ENCODE measurements at regions not wholly inside any gene's neighbourhood (a gene's known extent, or its start where the extent isn't known, plus 50 kb on each side); places are given as distances from the start of the nearest gene placed in this dataset.

GRCh38 chr1:36651176-36651910 lies 168.6 kb upstream of the CSF3R start:
- H3K36me3 Mint-ChIP-seq (ENCODE audit: low read depth) = no peaks in the 10 kb centered on the region
- Histone ChIP-seq H3K27me3 (ENCODE audit: control insufficient read depth in 1 of 2, insufficient read depth in 2 of 2, low read length in 2 of 2) (peaks cover 0 to 3% of the 10 kb centered on the region in 2 experiments), H3K4me1 (ENCODE audit: insufficient read depth, low read length) (no peaks in the 10 kb centered on the region), H3K36me3 (ENCODE audit: insufficient read depth, low read length) (no peaks in the 10 kb centered on the region), H3K9me3 (ENCODE audit: control insufficient read depth in 1 of 2, insufficient read depth in 1 of 2, low read length in 2 of 2) (no peaks in the 10 kb centered on the region), H3K27ac (ENCODE audit: low read depth in 1 of 2, low read length in 2 of 2) (no peak overlapping the region), H3K4me3 (ENCODE audit: low read length) (no peak overlapping the region)
- POLR2A ChIA-PET = no interaction called here
- CTCF ChIA-PET = no interaction called here
- no peak overlapping the region for H3K27ac Mint-ChIP-seq
- no peak for TF ChIP-seq CTCF (IDR thresholded peaks at IDR 0.05)
- intact Hi-C loops (cut with DNase I, micrococcal nuclease) = loop anchor here in 1 of 2 experiments (5.0 kb wide), 1 partner anchor 204 kb away; no protein-coding TSS in a partner anchor
- peaks cover 64% of the 10 kb centered on the region for H3K27me3 Mint-ChIP-seq
- no peak for ATAC-seq (ENCODE audit: poor library complexity)
- no peak for DNase-seq
- no peak overlapping the region for H3K4me3 Mint-ChIP-seq
- H3K4me1 Mint-ChIP-seq (ENCODE audit: low read depth) = no peaks in the 10 kb centered on the region
- H3K9me3 Mint-ChIP-seq = no peaks in the 10 kb centered on the region

- TF ChIP-seq CTCF (IDR thresholded peaks at IDR 0.05) = peak; percentile 84
- Histone ChIP-seq H3K4me3 (ENCODE audit: low read length) (no peak overlapping the region), H3K36me3 (ENCODE audit: insufficient read depth, low read length) (no peaks in the 10 kb centered on the region), H3K27me3 (ENCODE audit: control insufficient read depth in 1 of 2, insufficient read depth in 2 of 2, low read length in 2 of 2) (no peaks in the 10 kb centered on the region), H3K9me3 (ENCODE audit: control insufficient read depth in 1 of 2, insufficient read depth in 1 of 2, low read length in 2 of 2) (no peaks in the 10 kb centered on the region), H3K4me1 (ENCODE audit: insufficient read depth, low read length) (no peaks in the 10 kb centered on the region), H3K27ac (ENCODE audit: low read depth in 1 of 2, low read length in 2 of 2) (no peak overlapping the region)
- Mint-ChIP-seq H3K9me3 (no peaks in the 10 kb centered on the region), H3K4me3 (no peak overlapping the region), H3K4me1 (ENCODE audit: low read depth) (no peaks in the 10 kb centered on the region), H3K27ac (no peak overlapping the region), H3K36me3 (ENCODE audit: low read depth) (no peaks in the 10 kb centered on the region), H3K27me3 (peaks cover 67% of the 10 kb centered on the region)
- peak; percentile 72 for ATAC-seq (ENCODE audit: poor library complexity)
- DNase-seq = peak; percentile 31 to 66 (median 47)
- CTCF ChIA-PET = no interaction called here
- intact Hi-C loops (cut with DNase I, micrococcal nuclease) = loop anchor here in 1 of 2 experiments (5.0 kb wide), 1 partner anchor 203 kb away; no protein-coding TSS in a partner anchor
- POLR2A ChIA-PET = no interaction called here
Observed at GRCh38 chr1:36650200-36651065, 167.7 kb upstream of the CSF3R start.

- Histone ChIP-seq H3K36me3 (ENCODE audit: insufficient read depth, low read length) (no peaks in the 10 kb centered on the region), H3K9me3 (ENCODE audit: control insufficient read depth in 1 of 2, insufficient read depth in 1 of 2, low read length in 2 of 2) (no peaks in the 10 kb centered on the region), H3K27ac (ENCODE audit: low read depth in 1 of 2, low read length in 2 of 2) (no peak overlapping the region), H3K4me1 (ENCODE audit: insufficient read depth, low read length) (no peaks in the 10 kb centered on the region), H3K4me3 (ENCODE audit: low read length) (no peak overlapping the region), H3K27me3 (ENCODE audit: control insufficient read depth in 1 of 2, insufficient read depth in 2 of 2, low read length in 2 of 2) (peaks cover 0 to 3% of the 10 kb centered on the region in 2 experiments)
- no peak overlapping the region for H3K27ac Mint-ChIP-seq
- ChIA-PET CTCF (no interaction called here), POLR2A (no interaction called here)
- no peaks in the 10 kb centered on the region for H3K9me3 Mint-ChIP-seq
- peaks cover 45% of the 10 kb centered on the region for H3K27me3 Mint-ChIP-seq
- intact Hi-C loops (cut with DNase I, micrococcal nuclease) = no loop called here
- ATAC-seq (ENCODE audit: poor library complexity) (no peak), DNase-seq (no peak)
- no peaks in the 10 kb centered on the region for H3K36me3 Mint-ChIP-seq (ENCODE audit: low read depth)
- no peak overlapping the region for H3K4me3 Mint-ChIP-seq
- H3K4me1 Mint-ChIP-seq (ENCODE audit: low read depth) = no peaks in the 10 kb centered on the region
- no peak for TF ChIP-seq CTCF (IDR thresholded peaks at IDR 0.05)
Observed at GRCh38 chr1:36645867-36646266, 163.2 kb upstream of the CSF3R start.

Data from CD4-positive, alpha-beta T cell (primary cell).